GM12872 (cell line): ENCODE measurements at regions not wholly inside any gene's neighbourhood (a gene's known extent, or its start where the extent isn't known, plus 50 kb on each side); places are given as distances from the start of the nearest gene placed in this dataset.
A peak's percentile ranks its signal among the peaks of the same experiment; 100 is the strongest.

Experiments
- CTCF ChIP-seq: IDR thresholded peaks from 3 replicates; pipeline ENCODE4 v1.5.1; 2011; ENCODE audit warnings: low read depth, mild to moderate bottlenecking, low read length, moderate library complexity; ENCODE audit not compliant: insufficient read depth

- no peak for TF ChIP-seq CTCF
Observed at GRCh38 chr18:43534511-43534910, 257.2 kb upstream of the SYT4 start.

- TF ChIP-seq CTCF, result no peak
Observed at GRCh38 chr18:43539862-43540261, 262.6 kb upstream of the SYT4 start.

- TF ChIP-seq CTCF, result no peak
Observed at GRCh38 chr18:43542016-43542415, 264.7 kb upstream of the SYT4 start.

GRCh38 chr18:43543236-43543635, 265.9 kb upstream of the SYT4 start:
- no peak for TF ChIP-seq CTCF

GRCh38 chr18:43547456-43547855, 270.2 kb upstream of the SYT4 start:
- no peak for TF ChIP-seq CTCF

GRCh38 chr18:43559507-43559906, 282.2 kb upstream of the SYT4 start:
- TF ChIP-seq CTCF, result no peak

GRCh38 chr18:43563780-43564179, 286.5 kb upstream of the SYT4 start:
- peak; percentile 36 for TF ChIP-seq CTCF

GRCh38 chr18:43570593-43570992, 293.3 kb upstream of the SYT4 start:
- TF ChIP-seq CTCF, result no peak
